ENCODE measurements at regions not wholly inside any gene's neighbourhood (a gene's known extent, or its start where the extent isn't known, plus 50 kb on each side); places are given as distances from the start of the nearest gene placed in this dataset.
A peak's percentile ranks its signal among the peaks of the same experiment; 100 is the strongest.

DNA sequence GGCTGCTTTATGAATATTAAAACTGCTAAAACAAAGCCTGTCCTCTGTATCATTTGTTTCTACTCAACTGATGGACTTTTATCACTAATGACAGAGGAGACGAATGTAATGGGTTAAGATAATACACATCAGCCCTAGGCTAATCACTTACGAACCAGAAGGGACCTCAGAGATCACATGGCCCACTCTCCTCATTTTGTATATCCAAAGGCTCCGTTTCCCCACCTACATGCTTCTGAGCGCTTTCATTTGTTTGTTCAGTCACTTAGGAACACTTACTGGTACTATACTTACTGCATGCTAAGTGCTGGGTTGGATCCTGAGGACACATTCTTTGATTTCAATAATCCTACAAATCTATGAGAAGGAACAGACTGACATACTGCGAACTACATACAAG is 169.3 kb downstream of the CEP135 start (continued):
- TF ChIP-seq, protein P1, sequence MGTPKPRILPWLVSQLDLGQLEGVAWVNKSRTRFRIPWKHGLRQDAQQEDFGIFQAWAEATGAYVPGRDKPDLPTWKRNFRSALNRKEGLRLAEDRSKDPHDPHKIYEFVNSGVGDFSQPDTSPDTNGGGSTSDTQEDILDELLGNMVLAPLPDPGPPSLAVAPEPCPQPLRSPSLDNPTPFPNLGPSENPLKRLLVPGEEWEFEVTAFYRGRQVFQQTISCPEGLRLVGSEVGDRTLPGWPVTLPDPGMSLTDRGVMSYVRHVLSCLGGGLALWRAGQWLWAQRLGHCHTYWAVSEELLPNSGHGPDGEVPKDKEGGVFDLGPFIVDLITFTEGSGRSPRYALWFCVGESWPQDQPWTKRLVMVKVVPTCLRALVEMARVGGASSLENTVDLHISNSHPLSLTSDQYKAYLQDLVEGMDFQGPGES (IDR thresholded peaks at IDR 0.05; ENCODE audit: low read depth, low read length) = no peak
- TF ChIP-seq SIN3A (IDR thresholded peaks at IDR 0.05; ENCODE audit: borderline replicate concordance, low read depth, low read length) (no peak), MEF2A (IDR thresholded peaks at IDR 0.05; ENCODE audit: borderline replicate concordance, low read depth) (no peak), SMC3 (IDR thresholded peaks at IDR 0.05; ENCODE audit: low read depth, low read length) (no peak), RAD21 (IDR thresholded peaks at IDR 0.05; ENCODE audit: low read length) (peak; percentile 18; the same call in 1 of the 2 replicates), GATA2 (CRISPR knock-in tag; IDR thresholded peaks at IDR 0.05) (peak; percentile 41; the same call in 1 of the 2 replicates), CHD2 (IDR thresholded peaks at IDR 0.05; ENCODE audit: low read length, partially characterized antibody) (peak; percentile 54), RCOR1 (IDR thresholded peaks at IDR 0.05; ENCODE audit: low read length) (peak; percentile 60; the same call in 1 of the 2 replicates), POLR2AphosphoS5 (IDR thresholded peaks at IDR 0.05; ENCODE audit: low read depth, low read length) (no peak), ELF1 (IDR thresholded peaks at IDR 0.05) (no peak), NFIC (IDR thresholded peaks at IDR 0.05; ENCODE audit: borderline replicate concordance) (no peak), GABPA (IDR thresholded peaks at IDR 0.05; ENCODE audit: low read depth) (no peak), FOSL2 (IDR thresholded peaks at IDR 0.05; ENCODE audit: borderline replicate concordance, low read depth) (no peak), MXI1 (IDR thresholded peaks at IDR 0.05; ENCODE audit: low read depth, low read length) (peak; percentile 63; the same call in 1 of the 2 replicates), TAF1 (IDR thresholded peaks at IDR 0.05; ENCODE audit: borderline replicate concordance, low read depth, low read length) (no peak), TCF12 (IDR thresholded peaks at IDR 0.05) (peak; percentile 28)
- TF ChIP-seq, protein P2, sequence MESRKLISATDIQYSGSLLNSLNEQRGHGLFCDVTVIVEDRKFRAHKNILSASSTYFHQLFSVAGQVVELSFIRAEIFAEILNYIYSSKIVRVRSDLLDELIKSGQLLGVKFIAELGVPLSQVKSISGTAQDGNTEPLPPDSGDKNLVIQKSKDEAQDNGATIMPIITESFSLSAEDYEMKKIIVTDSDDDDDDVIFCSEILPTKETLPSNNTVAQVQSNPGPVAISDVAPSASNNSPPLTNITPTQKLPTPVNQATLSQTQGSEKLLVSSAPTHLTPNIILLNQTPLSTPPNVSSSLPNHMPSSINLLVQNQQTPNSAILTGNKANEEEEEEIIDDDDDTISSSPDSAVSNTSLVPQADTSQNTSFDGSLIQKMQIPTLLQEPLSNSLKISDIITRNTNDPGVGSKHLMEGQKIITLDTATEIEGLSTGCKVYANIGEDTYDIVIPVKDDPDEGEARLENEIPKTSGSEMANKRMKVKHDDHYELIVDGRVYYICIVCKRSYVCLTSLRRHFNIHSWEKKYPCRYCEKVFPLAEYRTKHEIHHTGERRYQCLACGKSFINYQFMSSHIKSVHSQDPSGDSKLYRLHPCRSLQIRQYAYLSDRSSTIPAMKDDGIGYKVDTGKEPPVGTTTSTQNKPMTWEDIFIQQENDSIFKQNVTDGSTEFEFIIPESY (IDR thresholded peaks at IDR 0.05; ENCODE audit: borderline replicate concordance, low read depth) = no peak
- TF ChIP-seq, protein P3, sequence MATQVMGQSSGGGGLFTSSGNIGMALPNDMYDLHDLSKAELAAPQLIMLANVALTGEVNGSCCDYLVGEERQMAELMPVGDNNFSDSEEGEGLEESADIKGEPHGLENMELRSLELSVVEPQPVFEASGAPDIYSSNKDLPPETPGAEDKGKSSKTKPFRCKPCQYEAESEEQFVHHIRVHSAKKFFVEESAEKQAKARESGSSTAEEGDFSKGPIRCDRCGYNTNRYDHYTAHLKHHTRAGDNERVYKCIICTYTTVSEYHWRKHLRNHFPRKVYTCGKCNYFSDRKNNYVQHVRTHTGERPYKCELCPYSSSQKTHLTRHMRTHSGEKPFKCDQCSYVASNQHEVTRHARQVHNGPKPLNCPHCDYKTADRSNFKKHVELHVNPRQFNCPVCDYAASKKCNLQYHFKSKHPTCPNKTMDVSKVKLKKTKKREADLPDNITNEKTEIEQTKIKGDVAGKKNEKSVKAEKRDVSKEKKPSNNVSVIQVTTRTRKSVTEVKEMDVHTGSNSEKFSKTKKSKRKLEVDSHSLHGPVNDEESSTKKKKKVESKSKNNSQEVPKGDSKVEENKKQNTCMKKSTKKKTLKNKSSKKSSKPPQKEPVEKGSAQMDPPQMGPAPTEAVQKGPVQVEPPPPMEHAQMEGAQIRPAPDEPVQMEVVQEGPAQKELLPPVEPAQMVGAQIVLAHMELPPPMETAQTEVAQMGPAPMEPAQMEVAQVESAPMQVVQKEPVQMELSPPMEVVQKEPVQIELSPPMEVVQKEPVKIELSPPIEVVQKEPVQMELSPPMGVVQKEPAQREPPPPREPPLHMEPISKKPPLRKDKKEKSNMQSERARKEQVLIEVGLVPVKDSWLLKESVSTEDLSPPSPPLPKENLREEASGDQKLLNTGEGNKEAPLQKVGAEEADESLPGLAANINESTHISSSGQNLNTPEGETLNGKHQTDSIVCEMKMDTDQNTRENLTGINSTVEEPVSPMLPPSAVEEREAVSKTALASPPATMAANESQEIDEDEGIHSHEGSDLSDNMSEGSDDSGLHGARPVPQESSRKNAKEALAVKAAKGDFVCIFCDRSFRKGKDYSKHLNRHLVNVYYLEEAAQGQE (IDR thresholded peaks at IDR 0.05; ENCODE audit: low read depth, low read length) = no peak
- TF ChIP-seq, protein P4, sequence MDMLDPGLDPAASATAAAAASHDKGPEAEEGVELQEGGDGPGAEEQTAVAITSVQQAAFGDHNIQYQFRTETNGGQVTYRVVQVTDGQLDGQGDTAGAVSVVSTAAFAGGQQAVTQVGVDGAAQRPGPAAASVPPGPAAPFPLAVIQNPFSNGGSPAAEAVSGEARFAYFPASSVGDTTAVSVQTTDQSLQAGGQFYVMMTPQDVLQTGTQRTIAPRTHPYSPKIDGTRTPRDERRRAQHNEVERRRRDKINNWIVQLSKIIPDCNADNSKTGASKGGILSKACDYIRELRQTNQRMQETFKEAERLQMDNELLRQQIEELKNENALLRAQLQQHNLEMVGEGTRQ (IDR thresholded peaks at IDR 0.05; ENCODE audit: borderline replicate concordance, low read depth, low read length) = no peak
- TF ChIP-seq, protein P5, sequence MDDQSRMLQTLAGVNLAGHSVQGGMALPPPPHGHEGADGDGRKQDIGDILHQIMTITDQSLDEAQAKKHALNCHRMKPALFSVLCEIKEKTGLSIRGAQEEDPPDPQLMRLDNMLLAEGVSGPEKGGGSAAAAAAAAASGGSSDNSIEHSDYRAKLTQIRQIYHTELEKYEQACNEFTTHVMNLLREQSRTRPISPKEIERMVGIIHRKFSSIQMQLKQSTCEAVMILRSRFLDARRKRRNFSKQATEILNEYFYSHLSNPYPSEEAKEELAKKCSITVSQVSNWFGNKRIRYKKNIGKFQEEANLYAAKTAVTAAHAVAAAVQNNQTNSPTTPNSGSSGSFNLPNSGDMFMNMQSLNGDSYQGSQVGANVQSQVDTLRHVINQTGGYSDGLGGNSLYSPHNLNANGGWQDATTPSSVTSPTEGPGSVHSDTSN (IDR thresholded peaks at IDR 0.05) = no peak; the same call in 1 of the 2 replicates
